SK-N-SH treated with all-trans-retinoic acid at 6 μM for 48 hours (cell line): ENCODE measurements at regions not wholly inside any gene's neighbourhood (a gene's known extent, or its start where the extent isn't known, plus 50 kb on each side); places are given as distances from the start of the nearest gene placed in this dataset.

ENCODE experiments used
- ATAC-seq: fragments of 200-7000 bp; cut with Tn5 transposase; 3 replicates; pipeline ENCODE4 v1.9.1; 2020; ENCODE audit warnings: mild to moderate bottlenecking, moderate library complexity
- ARNTL ChIP-seq: fragments of 450-650 bp; formaldehyde crosslinking; IDR thresholded peaks from 2 replicates; pipeline ENCODE4 v1.5.0; 2020; ENCODE audit warnings: low read depth, mild to moderate bottlenecking, moderate library complexity, borderline replicate concordance
- BACH2 ChIP-seq: fragments of 250-450 bp; sonication (Bioruptor Pico); IDR thresholded peaks from 2 replicates; pipeline ENCODE4 v1.9.0; 2021; ENCODE audit warnings: mild to moderate bottlenecking, borderline replicate concordance
- CSDC2 ChIP-seq: fragments of 250-450 bp; sonication (Bioruptor Pico); IDR thresholded peaks from 2 replicates; pipeline ENCODE4 v1.5.0; 2020; ENCODE audit warnings: mild to moderate bottlenecking, moderate library complexity
- ESRRG ChIP-seq: fragments of 250-450 bp; sonication (Bioruptor Pico); IDR thresholded peaks from 2 replicates; pipeline ENCODE4 v1.6.1; 2021; ENCODE audit warnings: mild to moderate bottlenecking
- GLIS3 ChIP-seq: fragments of 250-450 bp; sonication (Bioruptor Pico); IDR thresholded peaks from 2 replicates; pipeline ENCODE4 v1.5.0; 2020; ENCODE audit warnings: mild to moderate bottlenecking, moderate library complexity
- ISL1 ChIP-seq: fragments of 250-450 bp; sonication (Bioruptor Pico); IDR thresholded peaks from 2 replicates; pipeline ENCODE4 v2.1.2; 2022; ENCODE audit warnings: mild to moderate bottlenecking, moderate library complexity
- OSR1 ChIP-seq: fragments of 250-450 bp; sonication (Bioruptor Pico); IDR thresholded peaks from 2 replicates; pipeline ENCODE4 v1.8.0; 2022; ENCODE audit warnings: moderate library complexity, mild to moderate bottlenecking, inconsistent platforms
- PPARA ChIP-seq: fragments of 250-450 bp; sonication (Bioruptor Pico); IDR thresholded peaks from 2 replicates; pipeline ENCODE4 v1.5.0; 2020; ENCODE audit warnings: mild to moderate bottlenecking, borderline replicate concordance
- RARB ChIP-seq: fragments of 250-450 bp; sonication (Bioruptor Pico); IDR thresholded peaks from 2 replicates; pipeline ENCODE4 v1.8.0; 2021; ENCODE audit warnings: mild to moderate bottlenecking, moderate library complexity
- SNAI2 ChIP-seq: fragments of 250-450 bp; sonication (Bioruptor Pico); IDR thresholded peaks from 2 replicates; pipeline ENCODE4 v1.5.0; 2020; ENCODE audit warnings: mild to moderate bottlenecking, moderate library complexity
- TCF4 ChIP-seq: fragments of 250-450 bp; sonication (Bioruptor Pico); IDR thresholded peaks from 2 replicates; pipeline ENCODE4 v1.8.0; 2021; ENCODE audit warnings: mild to moderate bottlenecking, moderate library complexity, borderline replicate concordance
- TOX ChIP-seq: fragments of 250-450 bp; sonication (Bioruptor Pico); IDR thresholded peaks from 2 replicates; pipeline ENCODE4 v1.8.0; 2021; ENCODE audit warnings: mild to moderate bottlenecking, moderate library complexity, borderline replicate concordance
- ZC3H10 ChIP-seq: fragments of 250-450 bp; sonication (Bioruptor Pico); IDR thresholded peaks from 2 replicates; pipeline ENCODE4 v1.5.1; 2021; ENCODE audit warnings: mild to moderate bottlenecking, moderate library complexity
- ZFP3 ChIP-seq: fragments of 250-450 bp; sonication (Bioruptor Pico); IDR thresholded peaks from 2 replicates; pipeline ENCODE4 v1.5.0; 2020; ENCODE audit warnings: mild to moderate bottlenecking, moderate library complexity
- ZFP30 ChIP-seq: fragments of 450-650 bp; formaldehyde crosslinking; IDR thresholded peaks from 2 replicates; pipeline ENCODE4 v1.5.0; 2022; ENCODE audit warnings: mild to moderate bottlenecking, moderate library complexity
- ZNF565 ChIP-seq: fragments of 450-650 bp; formaldehyde crosslinking; conservative IDR thresholded peaks from 2 replicates; pipeline ENCODE4 v1.5.0; 2020; ENCODE audit warnings: low read depth, mild to moderate bottlenecking, moderate library complexity
- ZNF70 ChIP-seq: fragments of 450-650 bp; formaldehyde crosslinking; IDR thresholded peaks from 2 replicates; pipeline ENCODE4 v1.5.0; 2020; ENCODE audit warnings: mild to moderate bottlenecking, moderate library complexity
- ZNF8 ChIP-seq: fragments of 450-650 bp; formaldehyde crosslinking; IDR thresholded peaks from 2 replicates; pipeline ENCODE4 v1.5.0; 2020; ENCODE audit warnings: mild to moderate bottlenecking, moderate library complexity
- TF ChIP-seq, protein P1 (sequence below): fragments of 250-450 bp; sonication (Bioruptor Pico); IDR thresholded peaks from 2 replicates; pipeline ENCODE4 v1.8.0; 2020; ENCODE audit warnings: mild to moderate bottlenecking, moderate library complexity, borderline replicate concordance
- TF ChIP-seq, protein P2 (sequence below): fragments of 250-450 bp; sonication (Bioruptor Pico); IDR thresholded peaks from 2 replicates; pipeline ENCODE4 v1.5.0; 2020; ENCODE audit warnings: mild to moderate bottlenecking, moderate library complexity
- TF ChIP-seq, protein P3 (sequence below): fragments of 250-450 bp; sonication (Bioruptor Pico); IDR thresholded peaks from 2 replicates; pipeline ENCODE4 v1.8.0; 2021; ENCODE audit warnings: low read depth, mild to moderate bottlenecking, moderate library complexity, borderline replicate concordance

DNA sequence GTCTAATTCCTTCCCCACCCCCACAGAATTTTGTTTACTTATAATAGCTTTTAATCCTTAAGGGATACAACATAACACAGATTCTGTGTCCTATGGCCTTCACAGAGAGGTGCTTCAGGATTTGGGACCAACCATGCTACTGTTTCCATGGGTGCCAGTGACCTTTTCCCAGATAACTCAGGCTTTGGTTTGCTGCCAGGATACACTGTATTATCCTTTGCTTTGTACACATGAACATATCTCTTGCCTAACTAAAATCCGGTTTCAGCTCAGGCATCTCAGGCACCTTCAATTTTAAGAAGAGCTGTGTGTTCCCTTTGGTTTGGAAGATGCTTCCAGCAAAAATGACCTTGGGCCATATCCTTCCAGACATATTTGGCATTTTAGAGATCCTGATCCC, 428.4 kb upstream of the CDH5 start:
- TF ChIP-seq OSR1 (CRISPR knock-in tag) (no peak), ZFP30 (CRISPR knock-in tag) (no peak), RARB (no peak), TOX (CRISPR knock-in tag) (no peak), ZNF70 (CRISPR knock-in tag) (no peak), ZC3H10 (CRISPR knock-in tag) (no peak), TCF4 (CRISPR knock-in tag) (no peak), PPARA (CRISPR knock-in tag) (no peak), ZFP3 (no peak), BACH2 (CRISPR knock-in tag) (no peak)
- TF ChIP-seq, protein P1, sequence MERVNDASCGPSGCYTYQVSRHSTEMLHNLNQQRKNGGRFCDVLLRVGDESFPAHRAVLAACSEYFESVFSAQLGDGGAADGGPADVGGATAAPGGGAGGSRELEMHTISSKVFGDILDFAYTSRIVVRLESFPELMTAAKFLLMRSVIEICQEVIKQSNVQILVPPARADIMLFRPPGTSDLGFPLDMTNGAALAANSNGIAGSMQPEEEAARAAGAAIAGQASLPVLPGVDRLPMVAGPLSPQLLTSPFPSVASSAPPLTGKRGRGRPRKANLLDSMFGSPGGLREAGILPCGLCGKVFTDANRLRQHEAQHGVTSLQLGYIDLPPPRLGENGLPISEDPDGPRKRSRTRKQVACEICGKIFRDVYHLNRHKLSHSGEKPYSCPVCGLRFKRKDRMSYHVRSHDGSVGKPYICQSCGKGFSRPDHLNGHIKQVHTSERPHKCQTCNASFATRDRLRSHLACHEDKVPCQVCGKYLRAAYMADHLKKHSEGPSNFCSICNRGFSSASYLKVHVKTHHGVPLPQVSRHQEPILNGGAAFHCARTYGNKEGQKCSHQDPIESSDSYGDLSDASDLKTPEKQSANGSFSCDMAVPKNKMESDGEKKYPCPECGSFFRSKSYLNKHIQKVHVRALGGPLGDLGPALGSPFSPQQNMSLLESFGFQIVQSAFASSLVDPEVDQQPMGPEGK (CRISPR knock-in tag): no peak

DNA sequence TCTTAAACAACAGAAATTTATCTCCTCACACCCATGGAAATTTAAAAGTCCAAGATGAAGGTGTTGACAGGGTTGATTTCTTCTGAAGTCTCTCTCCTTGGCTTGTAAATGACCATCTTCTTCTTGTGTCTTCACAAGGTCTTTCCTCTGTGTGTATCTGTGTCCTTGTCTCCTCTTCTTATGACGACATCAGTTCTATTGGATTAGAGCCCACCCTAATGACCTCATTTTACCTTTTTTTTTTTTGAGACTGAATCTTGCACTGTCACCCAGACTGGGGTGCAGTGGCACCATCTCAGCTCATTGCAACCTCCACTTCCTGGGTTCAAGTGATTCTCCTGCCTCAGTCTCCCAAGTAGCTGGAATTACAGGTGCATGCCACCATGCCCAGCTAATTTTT, 429.0 kb upstream of the CDH5 start:
- TF ChIP-seq RARB (no peak), ZFP30 (CRISPR knock-in tag) (no peak)
- no peak for ATAC-seq

More for the DNA sequence above, 428.4 kb upstream of the CDH5 start:
- no peak for ATAC-seq

DNA sequence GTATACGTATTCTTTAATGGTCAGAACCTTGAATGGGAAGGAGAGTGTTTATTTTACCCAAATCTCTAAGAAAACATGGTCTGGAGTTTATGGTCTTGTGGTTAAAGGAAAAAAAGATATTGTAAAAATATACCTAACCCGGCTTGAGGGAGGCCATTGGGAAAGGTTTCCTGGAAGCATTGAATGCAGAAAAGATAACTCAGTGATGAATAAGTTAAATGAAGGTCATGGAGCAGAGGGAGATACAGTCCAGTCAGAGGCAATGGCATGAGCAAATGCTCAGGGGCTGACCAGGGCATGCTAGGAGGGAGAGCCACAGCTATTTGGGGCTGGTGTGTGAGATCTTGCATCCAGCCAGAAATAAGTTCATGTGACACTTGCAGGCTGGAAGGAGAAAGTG, 430.4 kb upstream of the CDH5 start:
- TF ChIP-seq SNAI2: no peak
- TF ChIP-seq ZNF70 (CRISPR knock-in tag): no peak
- TF ChIP-seq ZNF565 (CRISPR knock-in tag): no peak
- TF ChIP-seq ZFP3: no peak
- ATAC-seq: no peak

DNA sequence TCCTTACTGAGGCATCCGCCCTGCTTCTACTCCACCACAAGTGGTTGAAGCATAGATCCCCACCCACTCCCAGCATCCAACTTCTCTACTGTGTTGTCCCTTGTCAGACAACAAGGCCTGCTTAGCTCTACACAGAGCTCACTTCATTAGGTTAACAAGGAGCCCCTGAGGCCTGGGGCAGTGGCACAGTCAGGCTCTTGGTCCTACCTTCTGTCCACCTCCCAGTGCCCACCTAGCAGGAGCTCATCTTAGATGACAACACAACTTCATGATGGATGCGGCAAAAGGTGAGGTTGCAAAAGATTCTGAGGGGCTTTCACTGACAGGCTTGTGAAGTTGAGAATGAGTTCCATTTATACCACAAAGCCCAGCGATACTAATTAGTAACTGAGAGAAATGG, 432.0 kb upstream of the CDH5 start:
- TF ChIP-seq ZC3H10 (CRISPR knock-in tag) (no peak), RARB (no peak), ZFP30 (CRISPR knock-in tag) (no peak), SNAI2 (no peak), ZNF70 (CRISPR knock-in tag) (no peak), BACH2 (CRISPR knock-in tag) (no peak), TCF4 (CRISPR knock-in tag) (no peak), ISL1 (CRISPR knock-in tag) (no peak), ZNF8 (CRISPR knock-in tag) (no peak), ARNTL (CRISPR knock-in tag) (no peak), CSDC2 (CRISPR knock-in tag) (no peak), ZNF565 (CRISPR knock-in tag) (no peak), ESRRG (CRISPR knock-in tag) (no peak), TOX (CRISPR knock-in tag) (no peak), OSR1 (CRISPR knock-in tag) (no peak), GLIS3 (CRISPR knock-in tag) (no peak), ZFP3 (no peak)
- TF ChIP-seq, protein P2, sequence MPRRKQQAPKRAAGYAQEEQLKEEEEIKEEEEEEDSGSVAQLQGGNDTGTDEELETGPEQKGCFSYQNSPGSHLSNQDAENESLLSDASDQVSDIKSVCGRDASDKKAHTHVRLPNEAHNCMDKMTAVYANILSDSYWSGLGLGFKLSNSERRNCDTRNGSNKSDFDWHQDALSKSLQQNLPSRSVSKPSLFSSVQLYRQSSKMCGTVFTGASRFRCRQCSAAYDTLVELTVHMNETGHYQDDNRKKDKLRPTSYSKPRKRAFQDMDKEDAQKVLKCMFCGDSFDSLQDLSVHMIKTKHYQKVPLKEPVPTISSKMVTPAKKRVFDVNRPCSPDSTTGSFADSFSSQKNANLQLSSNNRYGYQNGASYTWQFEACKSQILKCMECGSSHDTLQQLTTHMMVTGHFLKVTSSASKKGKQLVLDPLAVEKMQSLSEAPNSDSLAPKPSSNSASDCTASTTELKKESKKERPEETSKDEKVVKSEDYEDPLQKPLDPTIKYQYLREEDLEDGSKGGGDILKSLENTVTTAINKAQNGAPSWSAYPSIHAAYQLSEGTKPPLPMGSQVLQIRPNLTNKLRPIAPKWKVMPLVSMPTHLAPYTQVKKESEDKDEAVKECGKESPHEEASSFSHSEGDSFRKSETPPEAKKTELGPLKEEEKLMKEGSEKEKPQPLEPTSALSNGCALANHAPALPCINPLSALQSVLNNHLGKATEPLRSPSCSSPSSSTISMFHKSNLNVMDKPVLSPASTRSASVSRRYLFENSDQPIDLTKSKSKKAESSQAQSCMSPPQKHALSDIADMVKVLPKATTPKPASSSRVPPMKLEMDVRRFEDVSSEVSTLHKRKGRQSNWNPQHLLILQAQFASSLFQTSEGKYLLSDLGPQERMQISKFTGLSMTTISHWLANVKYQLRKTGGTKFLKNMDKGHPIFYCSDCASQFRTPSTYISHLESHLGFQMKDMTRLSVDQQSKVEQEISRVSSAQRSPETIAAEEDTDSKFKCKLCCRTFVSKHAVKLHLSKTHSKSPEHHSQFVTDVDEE (CRISPR knock-in tag): no peak
- TF ChIP-seq, protein P1 (CRISPR knock-in tag): no peak
- TF ChIP-seq, protein P3, sequence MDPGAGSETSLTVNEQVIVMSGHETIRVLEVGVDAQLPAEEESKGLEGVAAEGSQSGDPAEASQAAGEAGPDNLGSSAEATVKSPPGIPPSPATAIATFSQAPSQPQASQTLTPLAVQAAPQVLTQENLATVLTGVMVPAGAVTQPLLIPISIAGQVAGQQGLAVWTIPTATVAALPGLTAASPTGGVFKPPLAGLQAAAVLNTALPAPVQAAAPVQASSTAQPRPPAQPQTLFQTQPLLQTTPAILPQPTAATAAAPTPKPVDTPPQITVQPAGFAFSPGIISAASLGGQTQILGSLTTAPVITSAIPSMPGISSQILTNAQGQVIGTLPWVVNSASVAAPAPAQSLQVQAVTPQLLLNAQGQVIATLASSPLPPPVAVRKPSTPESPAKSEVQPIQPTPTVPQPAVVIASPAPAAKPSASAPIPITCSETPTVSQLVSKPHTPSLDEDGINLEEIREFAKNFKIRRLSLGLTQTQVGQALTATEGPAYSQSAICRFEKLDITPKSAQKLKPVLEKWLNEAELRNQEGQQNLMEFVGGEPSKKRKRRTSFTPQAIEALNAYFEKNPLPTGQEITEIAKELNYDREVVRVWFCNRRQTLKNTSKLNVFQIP (CRISPR knock-in tag): no peak

More for the DNA sequence above, 432.0 kb upstream of the CDH5 start:
- ATAC-seq: no peak
